Activated CD8-positive, alpha-beta T cell treated with anti-CD3 and anti-CD28 coated beads for 36 hours (primary cell): ENCODE measurements at regions not wholly inside any gene's neighbourhood (a gene's known extent, or its start where the extent isn't known, plus 50 kb on each side); places are given as distances from the start of the nearest gene placed in this dataset.

Experiments
- ATAC-seq: fragments of 200-7000 bp; cut with Tn5 transposase; one replicate; pipeline ENCODE4 v1.10.0; 2021; ENCODE audit warnings: mild to moderate bottlenecking, moderate library complexity
- CTCF ChIA-PET: fragments of 350-600 bp; sonication (Branson Sonifier 250); formaldehyde crosslinking; loops from one replicate; lab custom pipeline; 2021; ENCODE audit warnings: antibody characterized with exemption; lab: Charles Lee
- POLR2A ChIA-PET: fragments of 350-600 bp; sonication (Branson Sonifier 250); formaldehyde crosslinking; loops from one replicate; lab custom pipeline; 2021; ENCODE audit warnings: antibody characterized with exemption; lab: Charles Lee
- DNase-seq: peaks from one replicate; pipeline ENCODE4 v3.0.0-alpha.2; 2020
- H3K27ac Mint-ChIP-seq: one replicate; pipeline ENCODE4 v1.8.0; 2021; ENCODE audit warnings: mild to moderate bottlenecking, mixed read lengths
- H3K27me3 Mint-ChIP-seq: one replicate; pipeline ENCODE4 v1.8.0; 2021; ENCODE audit warnings: mixed read lengths
- H3K36me3 Mint-ChIP-seq: one replicate; pipeline ENCODE4 v1.8.0; 2021; ENCODE audit warnings: low read depth, mixed read lengths
- H3K4me1 Mint-ChIP-seq: one replicate; pipeline ENCODE4 v1.8.0; 2021; ENCODE audit warnings: low read depth, mixed read lengths
- H3K4me3 Mint-ChIP-seq: one replicate; pipeline ENCODE4 v1.8.0; 2021; ENCODE audit warnings: mild to moderate bottlenecking, moderate library complexity, mixed read lengths
- H3K9me3 Mint-ChIP-seq: one replicate; pipeline ENCODE4 v1.8.0; 2021; ENCODE audit warnings: mixed read lengths
- intact Hi-C: fragments of 100-400 bp; cut with micrococcal nuclease; formaldehyde crosslinking; loops from one replicate; pipeline ENCODE4 v1.10.0; 2022
- TF ChIP-seq, protein P1 (sequence below): fragments of 200-600 bp; IDR thresholded peaks from one replicate; pipeline ENCODE4 v1.8.0; 2022; ENCODE audit warnings: antibody characterized with exemption, mild to moderate bottlenecking

GRCh38 chr2:149920389-149920788, 332.8 kb upstream of the MMADHC start:
- CTCF ChIA-PET, result no interaction called here
- TF ChIP-seq, protein P1, sequence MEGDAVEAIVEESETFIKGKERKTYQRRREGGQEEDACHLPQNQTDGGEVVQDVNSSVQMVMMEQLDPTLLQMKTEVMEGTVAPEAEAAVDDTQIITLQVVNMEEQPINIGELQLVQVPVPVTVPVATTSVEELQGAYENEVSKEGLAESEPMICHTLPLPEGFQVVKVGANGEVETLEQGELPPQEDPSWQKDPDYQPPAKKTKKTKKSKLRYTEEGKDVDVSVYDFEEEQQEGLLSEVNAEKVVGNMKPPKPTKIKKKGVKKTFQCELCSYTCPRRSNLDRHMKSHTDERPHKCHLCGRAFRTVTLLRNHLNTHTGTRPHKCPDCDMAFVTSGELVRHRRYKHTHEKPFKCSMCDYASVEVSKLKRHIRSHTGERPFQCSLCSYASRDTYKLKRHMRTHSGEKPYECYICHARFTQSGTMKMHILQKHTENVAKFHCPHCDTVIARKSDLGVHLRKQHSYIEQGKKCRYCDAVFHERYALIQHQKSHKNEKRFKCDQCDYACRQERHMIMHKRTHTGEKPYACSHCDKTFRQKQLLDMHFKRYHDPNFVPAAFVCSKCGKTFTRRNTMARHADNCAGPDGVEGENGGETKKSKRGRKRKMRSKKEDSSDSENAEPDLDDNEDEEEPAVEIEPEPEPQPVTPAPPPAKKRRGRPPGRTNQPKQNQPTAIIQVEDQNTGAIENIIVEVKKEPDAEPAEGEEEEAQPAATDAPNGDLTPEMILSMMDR, result no peak
- ATAC-seq (no peak), DNase-seq (no peak)
- no peaks in the 10 kb centered on the region for H3K36me3 Mint-ChIP-seq
- H3K9me3 Mint-ChIP-seq, result peaks cover 11% of the 10 kb centered on the region
- no peaks in the 10 kb centered on the region for H3K27me3 Mint-ChIP-seq
- intact Hi-C loops, result no loop called here
- H3K27ac Mint-ChIP-seq, result no peak overlapping the region
- H3K4me1 Mint-ChIP-seq, result no peaks in the 10 kb centered on the region
- no peak overlapping the region for H3K4me3 Mint-ChIP-seq
- POLR2A ChIA-PET, result no interaction called here

GRCh38 chr2:149915151-149915550, 327.6 kb upstream of the MMADHC start:
- POLR2A ChIA-PET, result no interaction called here
- DNase-seq, result no peak
- Mint-ChIP-seq H3K27ac (no peak overlapping the region), H3K27me3 (no peaks in the 10 kb centered on the region), H3K4me1 (no peaks in the 10 kb centered on the region), H3K36me3 (no peaks in the 10 kb centered on the region), H3K9me3 (peaks cover 7% of the 10 kb centered on the region), H3K4me3 (no peak overlapping the region)
- CTCF ChIA-PET, result no interaction called here
- no peak for ATAC-seq
- intact Hi-C loops, result no loop called here
- TF ChIP-seq, protein P1, result no peak

DNA sequence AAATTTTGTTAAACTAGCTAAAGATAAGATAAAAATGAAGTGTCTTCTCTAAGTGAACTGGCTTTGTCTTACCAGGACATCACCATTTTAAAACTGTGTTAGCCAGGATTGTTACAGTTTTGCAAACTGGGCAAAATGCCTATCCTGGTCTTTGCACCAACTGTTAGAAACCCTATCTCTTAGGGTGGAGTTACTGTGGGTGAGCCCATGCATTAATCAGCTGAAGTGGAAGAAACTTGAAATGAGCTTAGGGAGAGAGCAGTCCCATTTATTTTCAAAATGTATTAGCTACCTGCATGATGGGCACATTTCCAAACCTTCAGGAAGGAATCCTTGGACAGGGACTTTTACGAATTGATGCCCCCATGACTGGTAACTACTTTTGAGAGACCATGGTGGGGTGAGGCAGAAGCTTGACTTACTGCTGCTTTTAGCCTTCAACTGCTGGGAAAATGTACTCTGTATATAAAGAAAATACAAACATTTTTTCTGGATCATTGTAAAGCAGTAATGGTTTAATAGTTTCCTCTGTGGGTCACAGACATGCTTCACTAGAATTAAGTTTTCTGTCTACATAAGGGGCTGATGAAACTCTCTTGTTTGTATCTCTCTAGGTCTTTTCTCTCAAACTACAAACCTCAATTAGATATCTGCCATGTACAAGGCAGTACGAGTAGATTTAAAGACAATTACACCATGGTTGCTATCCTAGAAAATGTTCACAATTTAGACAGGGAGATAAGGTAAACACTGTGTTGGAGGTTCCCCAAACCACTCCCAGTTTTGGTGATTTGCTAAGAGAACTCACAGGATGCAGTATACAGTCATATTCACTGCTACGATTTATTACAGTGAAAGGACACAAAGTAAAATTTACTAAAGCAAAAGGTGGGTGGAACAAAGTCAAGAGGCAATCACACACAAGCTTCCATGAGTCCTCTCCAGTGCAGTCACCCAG, 321.4 kb upstream of the MMADHC start:
- ChIA-PET POLR2A (no interaction called here), CTCF (no interaction called here)
- no peak for ATAC-seq
- TF ChIP-seq, protein P1, result no peak
- H3K9me3 Mint-ChIP-seq, result peaks cover 2% of the 10 kb centered on the region
- H3K4me3 Mint-ChIP-seq, result no peak overlapping the region
- H3K4me1 Mint-ChIP-seq, result no peaks in the 10 kb centered on the region
- H3K27me3 Mint-ChIP-seq, result no peaks in the 10 kb centered on the region
- H3K36me3 Mint-ChIP-seq, result no peaks in the 10 kb centered on the region
- DNase-seq, result no peak
- no peak overlapping the region for H3K27ac Mint-ChIP-seq
- intact Hi-C loops, result loop anchor here (5.0 kb wide), 1 partner anchor 138 kb away; no protein-coding TSS in a partner anchor

DNA sequence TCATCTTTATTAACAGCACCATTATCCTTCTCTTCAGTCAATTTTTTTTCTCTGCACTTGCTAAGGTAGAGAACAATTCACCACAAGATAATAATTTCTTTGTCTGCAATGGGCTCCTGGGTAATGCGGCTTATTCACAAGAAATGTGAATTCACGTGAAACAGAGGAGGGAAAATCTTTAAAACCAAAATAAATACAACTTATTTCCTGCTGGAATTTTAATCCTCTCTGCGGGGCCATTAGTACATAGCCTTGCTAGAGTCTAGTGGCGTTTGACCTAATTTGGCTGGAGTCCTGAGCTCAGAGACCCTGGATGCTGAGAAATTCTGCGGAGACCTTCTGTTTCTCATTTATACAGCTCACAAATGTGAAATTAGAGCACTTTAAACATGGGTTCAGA, 319.3 kb upstream of the MMADHC start:
- intact Hi-C loops, result loop anchor here (5.0 kb wide), 1 partner anchor 140 kb away; no protein-coding TSS in a partner anchor
- H3K4me1 Mint-ChIP-seq, result no peaks in the 10 kb centered on the region
- H3K9me3 Mint-ChIP-seq, result peaks cover 2% of the 10 kb centered on the region
- H3K27ac Mint-ChIP-seq, result no peak overlapping the region
- ATAC-seq (no peak), DNase-seq (no peak)
- no peaks in the 10 kb centered on the region for H3K36me3 Mint-ChIP-seq
- ChIA-PET CTCF (no interaction called here), POLR2A (no interaction called here)
- TF ChIP-seq, protein P1, result no peak
- no peaks in the 10 kb centered on the region for H3K27me3 Mint-ChIP-seq
- H3K4me3 Mint-ChIP-seq, result no peak overlapping the region
